ENCODE measurements at regions not wholly inside any gene's neighbourhood (a gene's known extent, or its start where the extent isn't known, plus 50 kb on each side); places are given as distances from the start of the nearest gene placed in this dataset.

DNA sequence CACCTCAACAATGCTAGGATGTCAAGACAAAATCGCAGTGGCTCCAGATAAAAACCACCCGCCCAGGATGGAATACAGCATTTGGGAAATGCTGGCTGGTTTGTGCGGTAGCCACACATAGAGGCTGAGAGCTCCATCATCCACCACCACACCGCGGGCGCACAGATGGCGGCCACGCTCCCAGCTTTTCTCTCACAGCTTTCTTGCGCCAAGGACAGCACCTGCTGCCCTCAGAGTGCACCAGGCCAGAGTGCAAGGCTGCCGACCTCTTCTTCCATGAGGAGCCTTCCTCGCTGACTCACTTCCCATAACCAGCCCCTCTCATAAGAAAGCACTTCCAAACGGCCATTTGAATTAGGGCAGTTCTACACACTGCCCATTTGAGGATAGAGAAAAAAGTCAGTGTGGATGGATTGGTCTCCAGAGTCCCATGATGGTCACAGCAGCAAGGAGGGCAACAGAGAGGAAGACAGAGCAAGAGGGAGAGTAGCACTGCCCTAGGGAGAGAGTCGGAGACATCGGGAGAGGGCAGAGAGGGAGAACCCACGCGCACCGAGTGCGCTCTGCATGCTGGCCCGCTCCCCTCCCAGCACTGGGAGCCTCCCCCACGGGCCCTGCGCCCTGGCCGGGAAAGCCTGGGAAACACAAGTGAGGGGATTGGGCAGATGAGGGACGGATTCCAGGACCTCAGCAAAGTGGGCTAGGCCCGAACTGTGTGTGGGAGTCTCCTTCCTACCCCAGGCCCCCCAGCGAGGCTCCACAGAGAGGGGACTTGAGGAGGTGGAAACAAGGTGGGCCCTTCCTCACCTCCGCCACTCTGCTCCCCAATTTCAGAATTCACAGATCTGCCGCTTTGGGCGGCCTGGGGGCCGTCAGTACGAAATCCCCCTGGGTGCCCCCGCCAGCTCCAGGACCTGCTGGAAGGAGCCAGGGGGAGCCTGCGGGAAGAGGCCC, 156.9 kb downstream of the USP12 start:
- Mint-ChIP-seq H3K36me3 (ENCODE audit: insufficient read depth in 2 of 2) (no peaks in the 10 kb centered on the region), H3K9me3 (no peaks in the 10 kb centered on the region), H3K4me1 (ENCODE audit: low read depth) (no peaks in the 10 kb centered on the region), H3K27ac (no peak overlapping the region), H3K4me3 (no peak overlapping the region), H3K27me3 (ENCODE audit: low read depth) (peaks cover 19% of the 10 kb centered on the region)
- ATAC-seq (replicated peaks in 1 of 2) (no peak), DNase-seq (no peak)

DNA sequence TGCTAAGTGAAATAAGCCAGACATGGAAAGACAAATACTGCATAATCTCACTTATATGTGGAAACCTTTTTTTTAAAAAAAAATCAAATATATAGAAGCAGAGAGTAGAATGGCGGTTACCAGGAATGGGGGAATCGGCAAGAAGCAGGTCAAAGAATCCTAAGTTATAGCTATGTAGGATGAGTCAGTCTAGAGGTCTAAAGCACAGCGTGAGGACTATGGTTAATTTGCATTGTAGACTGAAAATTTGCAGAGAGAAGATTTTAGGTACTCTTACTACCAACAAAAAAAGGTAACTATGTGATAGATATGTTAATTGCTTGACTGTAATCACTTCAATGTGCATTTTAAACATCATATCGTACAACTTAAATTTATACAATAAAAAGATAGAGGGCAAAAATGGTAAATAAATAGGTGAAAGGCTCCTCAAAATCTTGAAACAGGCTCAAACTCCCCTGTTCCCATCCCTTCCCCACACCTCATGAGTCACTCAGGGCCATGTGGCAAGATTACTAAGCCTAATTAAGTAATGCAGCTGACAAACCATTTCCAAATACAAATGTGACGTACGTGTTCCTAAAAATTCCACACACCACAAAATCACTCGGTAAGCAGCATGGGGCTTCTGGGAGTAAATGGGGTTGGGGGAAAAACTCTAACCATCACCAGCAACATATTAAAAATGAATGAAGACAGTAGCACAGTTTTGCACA, 159.0 kb downstream of the USP12 start:
- Mint-ChIP-seq H3K27me3 (ENCODE audit: low read depth) (peaks cover 15% of the 10 kb centered on the region), H3K9me3 (no peaks in the 10 kb centered on the region), H3K4me3 (no peak overlapping the region), H3K4me1 (ENCODE audit: low read depth) (peaks cover under 1% of the 10 kb centered on the region), H3K27ac (no peak overlapping the region), H3K36me3 (ENCODE audit: insufficient read depth in 2 of 2) (no peaks in the 10 kb centered on the region)
- DNase-seq (no peak), ATAC-seq (replicated peaks in 1 of 2) (peak in 1 of 2 donors; percentile 38)

DNA sequence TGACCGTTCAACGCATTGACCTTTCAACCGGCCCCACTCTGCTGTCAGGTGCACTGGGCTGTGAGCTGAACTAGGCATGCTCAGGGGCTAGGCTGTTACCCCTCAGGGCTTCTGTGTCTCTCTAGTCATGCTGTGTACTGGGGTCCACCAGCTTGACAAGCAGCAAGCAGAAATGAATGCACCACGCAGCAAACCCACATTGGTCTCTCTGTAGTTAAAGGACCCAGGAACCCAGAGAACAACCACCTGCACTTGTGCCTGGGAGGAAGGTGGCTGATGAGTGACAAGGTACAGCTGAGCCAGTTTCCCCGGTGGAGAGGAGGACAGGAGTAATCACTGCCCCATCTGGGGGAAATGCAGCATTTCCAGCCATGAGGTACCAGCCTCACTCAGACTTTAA, 159.9 kb downstream of the USP12 start:
- H3K27ac Mint-ChIP-seq: no peak overlapping the region
- H3K36me3 Mint-ChIP-seq (ENCODE audit: insufficient read depth in 2 of 2): no peaks in the 10 kb centered on the region
- H3K9me3 Mint-ChIP-seq: no peaks in the 10 kb centered on the region
- peaks cover 24% of the 10 kb centered on the region for H3K27me3 Mint-ChIP-seq (ENCODE audit: low read depth)
- no peak overlapping the region for H3K4me3 Mint-ChIP-seq
- no peak for DNase-seq
- H3K4me1 Mint-ChIP-seq (ENCODE audit: low read depth): peaks cover 9% of the 10 kb centered on the region
- no peak for ATAC-seq (replicated peaks in 1 of 2)

DNA sequence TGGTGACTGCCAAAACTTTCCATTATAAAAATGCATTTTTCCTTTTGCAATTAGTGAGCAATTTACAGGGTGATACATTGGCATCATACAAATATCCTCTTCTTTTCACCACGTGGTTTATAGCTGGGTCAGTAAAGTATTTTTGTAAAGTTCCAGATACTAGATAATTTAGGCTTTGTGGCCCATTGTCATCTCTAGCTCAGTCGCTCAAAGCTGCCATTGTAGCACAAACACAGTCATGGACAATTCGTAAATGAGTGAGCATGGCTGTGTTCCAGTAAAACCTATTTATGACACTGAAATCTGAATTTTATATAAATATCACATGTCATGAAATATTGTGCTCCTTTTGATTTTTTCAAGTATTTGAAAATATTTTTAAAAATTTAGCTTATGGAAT, 162.9 kb downstream of the USP12 start:
- no peak for DNase-seq
- no peaks in the 10 kb centered on the region for H3K36me3 Mint-ChIP-seq (ENCODE audit: insufficient read depth in 2 of 2)
- peaks cover 48% of the 10 kb centered on the region for H3K27me3 Mint-ChIP-seq (ENCODE audit: low read depth)
- H3K27ac Mint-ChIP-seq: no peak overlapping the region
- H3K4me1 Mint-ChIP-seq (ENCODE audit: low read depth): peaks cover 16% of the 10 kb centered on the region
- H3K4me3 Mint-ChIP-seq: no peak overlapping the region
- no peaks in the 10 kb centered on the region for H3K9me3 Mint-ChIP-seq
- ATAC-seq (replicated peaks in 1 of 2): no peak

DNA sequence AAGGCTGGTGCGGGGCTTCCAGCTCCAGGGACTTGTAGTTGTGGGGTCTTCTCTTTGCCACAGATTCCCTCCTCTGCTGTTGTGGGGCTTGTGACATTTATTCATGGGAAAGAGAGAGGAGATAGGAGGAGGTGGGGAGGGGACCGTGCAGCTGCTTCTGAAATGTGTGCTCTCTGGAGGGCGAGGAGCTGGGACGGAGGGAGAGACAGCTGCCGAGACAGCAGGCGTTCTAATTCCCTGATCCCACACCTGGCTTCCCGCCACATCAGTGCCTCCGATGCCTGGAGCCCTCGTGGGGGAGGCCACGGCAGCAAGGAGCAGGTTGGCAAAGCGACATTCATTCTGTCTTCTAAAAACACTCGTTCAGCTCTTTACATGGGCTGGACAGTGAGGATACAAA, 164.4 kb downstream of the USP12 start:
- no peak for DNase-seq
- ATAC-seq (replicated peaks in 1 of 2): no peak
- Mint-ChIP-seq H3K4me1 (ENCODE audit: low read depth) (peaks cover 16% of the 10 kb centered on the region), H3K4me3 (peak overlapping the region; percentile 63 to 64), H3K27me3 (ENCODE audit: low read depth) (peaks cover 54% of the 10 kb centered on the region), H3K9me3 (no peaks in the 10 kb centered on the region), H3K36me3 (ENCODE audit: insufficient read depth in 2 of 2) (no peaks in the 10 kb centered on the region), H3K27ac (no peak overlapping the region)

DNA sequence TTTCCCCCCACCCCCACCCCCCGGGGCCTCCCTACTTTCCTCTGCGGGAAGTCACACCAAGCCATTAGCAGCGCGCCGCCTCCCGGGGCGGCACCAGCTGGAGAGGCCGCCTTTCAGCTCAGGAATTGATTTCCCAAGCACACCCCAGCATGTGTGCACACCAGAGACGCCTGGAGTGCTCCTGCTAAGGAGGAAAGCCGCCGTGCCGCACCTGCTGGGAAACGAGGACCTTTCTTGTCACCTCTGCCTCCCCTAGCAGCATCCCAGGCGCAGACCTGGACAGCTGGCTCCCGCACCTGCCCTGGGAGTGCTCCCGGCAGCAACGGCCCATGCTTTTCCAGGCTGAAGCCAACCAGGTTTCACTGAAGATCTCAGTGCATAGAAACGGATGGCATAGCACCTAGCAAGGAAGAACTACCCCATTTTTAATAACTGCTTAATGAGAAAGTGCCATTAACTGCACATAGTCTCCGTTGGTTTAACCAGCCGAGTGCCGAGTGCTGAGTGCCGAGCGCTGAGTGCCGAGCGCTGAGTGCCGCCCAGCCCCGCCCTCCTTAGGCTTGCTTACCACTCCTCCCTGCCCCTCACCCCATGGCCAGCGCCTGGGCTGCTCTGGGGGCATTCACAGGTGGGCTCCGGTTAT, 165.0 kb downstream of the USP12 start:
- no peaks in the 10 kb centered on the region for H3K9me3 Mint-ChIP-seq
- ATAC-seq (replicated peaks in 1 of 2): peak; percentile 53 to 59

DNA sequence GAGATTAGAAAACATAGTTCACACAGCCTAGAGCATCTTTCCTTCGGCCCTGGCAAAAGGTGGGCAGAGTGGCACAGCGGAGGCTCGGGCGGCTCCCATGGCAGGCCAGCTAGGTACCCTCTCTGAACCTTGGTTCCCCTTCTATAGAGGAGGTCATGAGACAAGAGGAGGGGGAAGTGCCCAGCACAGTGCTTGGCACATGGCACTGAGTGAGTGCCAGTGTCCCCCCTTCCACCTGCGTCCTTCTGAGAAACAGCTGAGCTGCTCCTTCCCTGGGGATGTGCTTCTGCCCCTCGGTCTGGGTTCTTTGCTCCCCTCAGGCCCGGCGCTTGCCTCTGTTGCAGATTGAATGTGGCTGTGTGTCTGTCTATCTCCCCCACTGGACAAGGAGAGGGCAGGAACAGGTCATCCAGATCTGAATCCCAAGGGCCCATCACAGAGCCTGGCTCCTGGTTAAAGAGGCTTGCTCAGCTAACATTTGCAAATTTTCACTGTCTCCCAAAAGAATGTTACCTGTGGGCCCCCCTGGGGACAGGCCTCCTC, 165.6 kb downstream of the USP12 start:
- no peaks in the 10 kb centered on the region for H3K9me3 Mint-ChIP-seq
- H3K27ac Mint-ChIP-seq: no peak overlapping the region
- H3K4me1 Mint-ChIP-seq (ENCODE audit: low read depth): peaks cover 16% of the 10 kb centered on the region
- no peak overlapping the region for H3K4me3 Mint-ChIP-seq
- ATAC-seq (replicated peaks in 1 of 2) (no peak), DNase-seq (no peak)
- no peaks in the 10 kb centered on the region for H3K36me3 Mint-ChIP-seq (ENCODE audit: insufficient read depth in 2 of 2)
- H3K27me3 Mint-ChIP-seq (ENCODE audit: low read depth): peaks cover 62% of the 10 kb centered on the region

More for the DNA sequence above, 165.0 kb downstream of the USP12 start:
- Mint-ChIP-seq H3K27me3 (ENCODE audit: low read depth) (peaks cover 56% of the 10 kb centered on the region), H3K36me3 (ENCODE audit: insufficient read depth in 2 of 2) (no peaks in the 10 kb centered on the region), H3K27ac (no peak overlapping the region), H3K4me1 (ENCODE audit: low read depth) (peaks cover 16% of the 10 kb centered on the region), H3K4me3 (peak overlapping the region; percentile 63 to 64)
- no peak for DNase-seq

DNA sequence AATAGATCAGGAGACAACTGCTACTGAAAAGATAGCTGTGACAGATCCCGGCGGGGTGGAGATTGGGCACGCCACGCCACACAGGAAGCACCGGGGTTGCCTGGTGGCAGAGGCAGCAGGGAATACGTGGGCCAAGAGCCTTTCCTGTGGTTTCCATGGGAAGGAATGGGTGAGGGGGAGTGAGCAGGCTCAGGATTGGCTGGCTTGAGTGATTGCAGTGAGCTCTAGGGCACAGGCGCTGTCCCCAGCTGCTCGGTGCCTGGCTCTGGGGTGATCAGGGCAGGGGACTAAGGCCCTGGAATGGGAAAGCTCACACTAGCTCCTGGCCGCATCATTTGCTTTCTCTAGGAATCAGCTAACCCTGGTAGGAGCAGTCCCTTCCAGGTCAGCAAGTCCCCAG, 166.1 kb downstream of the USP12 start:
- Mint-ChIP-seq H3K9me3 (no peaks in the 10 kb centered on the region), H3K27ac (no peak overlapping the region), H3K4me3 (no peak overlapping the region), H3K36me3 (ENCODE audit: insufficient read depth in 2 of 2) (no peaks in the 10 kb centered on the region), H3K4me1 (ENCODE audit: low read depth) (peaks cover 16% of the 10 kb centered on the region), H3K27me3 (ENCODE audit: low read depth) (peaks cover 64% of the 10 kb centered on the region)
- ATAC-seq (replicated peaks in 1 of 2) (no peak), DNase-seq (no peak)

DNA sequence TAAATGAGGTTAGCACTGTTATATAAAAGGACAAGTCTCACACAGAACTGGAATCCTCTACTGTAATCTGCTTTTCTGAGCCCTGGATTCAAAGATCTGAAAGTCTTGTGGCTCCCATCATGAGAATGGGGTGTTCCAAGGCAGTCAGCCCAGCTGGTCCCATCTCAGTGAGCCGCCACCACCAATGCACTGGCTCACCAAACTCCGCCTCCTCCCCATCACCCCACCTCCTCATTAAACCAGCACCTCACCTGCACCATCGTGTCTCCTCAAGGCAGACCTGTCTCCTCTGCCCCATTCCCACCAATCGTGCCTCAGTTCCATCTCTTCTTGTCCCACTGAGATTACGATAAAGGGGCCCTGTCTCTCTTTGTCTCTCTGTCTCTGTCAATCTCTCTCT, 166.7 kb downstream of the USP12 start:
- H3K4me3 Mint-ChIP-seq: no peak overlapping the region
- no peaks in the 10 kb centered on the region for H3K36me3 Mint-ChIP-seq (ENCODE audit: insufficient read depth in 2 of 2)
- ATAC-seq (replicated peaks in 1 of 2) (no peak), DNase-seq (no peak)
- no peak overlapping the region for H3K27ac Mint-ChIP-seq
- peaks cover 16% of the 10 kb centered on the region for H3K4me1 Mint-ChIP-seq (ENCODE audit: low read depth)
- no peaks in the 10 kb centered on the region for H3K9me3 Mint-ChIP-seq
- peaks cover 64% of the 10 kb centered on the region for H3K27me3 Mint-ChIP-seq (ENCODE audit: low read depth)

DNA sequence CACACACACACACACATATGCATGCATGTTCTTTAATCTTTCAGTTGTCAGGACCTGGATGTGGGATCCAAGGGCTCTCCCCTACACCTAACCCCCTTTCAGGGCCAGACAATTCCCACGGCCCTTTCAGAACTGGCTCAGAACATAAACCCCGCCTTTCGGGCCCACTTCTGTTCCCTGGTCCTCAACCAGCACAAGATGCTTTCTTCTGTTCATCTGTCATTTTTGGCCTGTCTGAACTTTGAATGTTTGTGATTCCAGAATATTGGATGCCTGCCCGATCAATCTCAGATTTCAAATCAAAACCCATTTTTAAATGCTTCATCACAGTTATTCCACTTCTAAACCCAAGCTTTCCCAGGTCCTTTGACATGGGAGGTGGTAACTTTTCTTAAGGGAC, 167.3 kb downstream of the USP12 start:
- no peaks in the 10 kb centered on the region for H3K9me3 Mint-ChIP-seq
- H3K27ac Mint-ChIP-seq: no peak overlapping the region
- DNase-seq (no peak), ATAC-seq (replicated peaks in 1 of 2) (no peak)
- peaks cover 66% of the 10 kb centered on the region for H3K27me3 Mint-ChIP-seq (ENCODE audit: low read depth)
- H3K4me3 Mint-ChIP-seq: no peak overlapping the region
- H3K36me3 Mint-ChIP-seq (ENCODE audit: insufficient read depth in 2 of 2): no peaks in the 10 kb centered on the region
- peaks cover 16% of the 10 kb centered on the region for H3K4me1 Mint-ChIP-seq (ENCODE audit: low read depth)

DNA sequence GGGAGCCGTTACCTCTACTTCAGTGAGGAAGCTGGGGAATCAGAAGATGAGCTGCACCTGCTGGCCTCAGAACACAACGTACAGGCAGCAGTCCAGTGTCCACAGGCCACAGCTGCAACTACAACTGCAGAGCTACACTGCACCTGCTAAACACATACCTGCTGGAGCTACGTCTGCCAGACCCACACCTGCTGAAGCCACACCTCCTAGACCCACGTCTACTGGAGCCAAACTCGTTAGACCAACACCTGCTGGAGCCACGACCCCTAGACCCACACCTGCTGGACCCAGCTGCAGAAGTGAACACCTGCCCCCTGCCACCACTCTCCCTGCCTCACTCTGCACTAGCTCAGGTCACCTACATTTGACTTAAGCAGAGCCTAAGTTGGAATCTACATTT, 169.9 kb downstream of the USP12 start:
- Mint-ChIP-seq H3K4me3 (no peak overlapping the region), H3K27ac (no peak overlapping the region), H3K4me1 (ENCODE audit: low read depth) (peaks cover 14% of the 10 kb centered on the region), H3K9me3 (no peaks in the 10 kb centered on the region), H3K36me3 (ENCODE audit: insufficient read depth in 2 of 2) (no peaks in the 10 kb centered on the region), H3K27me3 (ENCODE audit: low read depth) (peaks cover 67% of the 10 kb centered on the region)
- ATAC-seq (replicated peaks in 1 of 2) (no peak), DNase-seq (no peak)

DNA sequence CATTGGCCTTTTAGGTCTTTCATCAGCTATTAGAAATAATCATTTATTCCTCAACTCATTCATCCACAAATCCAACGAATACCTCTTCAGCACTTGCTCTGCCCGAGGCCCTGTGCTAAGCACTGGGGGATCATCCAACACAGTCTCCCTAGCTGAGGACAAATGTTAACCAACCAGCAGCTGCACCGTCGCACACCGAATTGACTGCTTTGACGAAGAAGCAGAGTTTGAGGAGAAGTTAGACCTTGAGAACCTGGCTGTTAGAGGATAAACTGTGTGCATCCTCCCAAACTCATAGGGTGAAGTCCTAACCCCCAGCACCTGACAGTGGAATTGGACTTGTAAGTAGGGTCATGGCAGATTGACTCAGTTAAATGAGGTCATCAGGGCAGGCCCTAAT, 170.9 kb downstream of the USP12 start:
- no peak overlapping the region for H3K27ac Mint-ChIP-seq
- ATAC-seq (replicated peaks in 1 of 2): no peak
- peaks cover 0 to 1% of the 10 kb centered on the region in 2 donors for H3K36me3 Mint-ChIP-seq (ENCODE audit: insufficient read depth in 2 of 2)
- peaks cover 2 to 3% of the 10 kb centered on the region in 2 donors for H3K9me3 Mint-ChIP-seq
- peaks cover 16% of the 10 kb centered on the region for H3K4me1 Mint-ChIP-seq (ENCODE audit: low read depth)
- DNase-seq: no peak
- H3K27me3 Mint-ChIP-seq (ENCODE audit: low read depth): peaks cover 72% of the 10 kb centered on the region
- H3K4me3 Mint-ChIP-seq: no peak overlapping the region

DNA sequence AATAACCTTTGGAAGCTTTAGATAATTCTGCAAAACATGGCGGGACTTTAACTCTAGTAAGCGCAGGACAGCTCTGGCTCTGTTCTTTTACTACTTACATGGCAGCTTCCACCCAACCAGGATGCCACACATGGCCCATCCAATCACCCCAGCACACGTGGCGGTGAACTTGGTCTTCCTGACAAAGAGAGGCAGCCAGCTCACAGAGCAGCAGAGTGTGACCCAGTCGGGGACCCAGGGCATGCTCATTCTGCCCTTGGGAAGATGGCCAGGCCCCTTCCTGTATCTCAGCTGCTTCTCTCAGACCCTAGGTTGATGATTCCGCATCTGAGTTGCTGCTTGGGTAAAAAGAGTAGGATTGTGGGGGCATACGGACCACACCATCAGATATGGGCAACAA, 172.1 kb downstream of the USP12 start:
- H3K4me1 Mint-ChIP-seq (ENCODE audit: low read depth): peaks cover 11% of the 10 kb centered on the region
- peaks cover 72% of the 10 kb centered on the region for H3K27me3 Mint-ChIP-seq (ENCODE audit: low read depth)
- H3K9me3 Mint-ChIP-seq: peaks cover 2 to 3% of the 10 kb centered on the region in 2 donors
- no peak overlapping the region for H3K4me3 Mint-ChIP-seq
- ATAC-seq (replicated peaks in 1 of 2) (no peak), DNase-seq (no peak)
- H3K36me3 Mint-ChIP-seq (ENCODE audit: insufficient read depth in 2 of 2): peaks cover 0 to 1% of the 10 kb centered on the region in 2 donors
- no peak overlapping the region for H3K27ac Mint-ChIP-seq

Measured in activated T-cell treated with anti-CD3 and anti-CD28 coated beads, Interleukin-2, amount 50 U/mL, for 72 hours (primary cell).